22Rv1 (cell line): ENCODE measurements at regions not wholly inside any gene's neighbourhood (a gene's known extent, or its start where the extent isn't known, plus 50 kb on each side); places are given as distances from the start of the nearest gene placed in this dataset.

Experiments
- CTCF ChIP-seq: fragments of 450-650 bp; IDR thresholded peaks from 2 replicates; pipeline ENCODE4 v1.5.1; 2017; ENCODE audit warnings: mild to moderate bottlenecking
- ZFX ChIP-seq: fragments of 450-650 bp; IDR thresholded peaks from 2 replicates; pipeline ENCODE4 v1.6.1; 2017; ENCODE audit warnings: antibody characterized with exemption, borderline replicate concordance

- TF ChIP-seq CTCF (no peak), ZFX (no peak)
Measured at GRCh38 chr1:229975047-229975446, 92.0 kb upstream of the GALNT2 start.
